ENCODE measurements at regions not wholly inside any gene's neighbourhood (a gene's known extent, or its start where the extent isn't known, plus 50 kb on each side); places are given as distances from the start of the nearest gene placed in this dataset.

GRCh38 chr5:89444088-89444487 lies 561.1 kb upstream of the MEF2C start:
- DNase-seq: peak in 1 of 2 experiments; percentile 6

- no peak for DNase-seq
These were observed 560.5 kb upstream of the MEF2C start for GRCh38 chr5:89443508-89443907.

GRCh38 chr5:89441965-89442364 lies 559.0 kb upstream of the MEF2C start:
- no peak for DNase-seq

- no peak for DNase-seq
These were observed 557.7 kb upstream of the MEF2C start for GRCh38 chr5:89440670-89441069.

GRCh38 chr5:89437450-89438435 lies 554.8 kb upstream of the MEF2C start:
- DNase-seq: no peak

GRCh38 chr5:89436464-89436863 lies 553.5 kb upstream of the MEF2C start:
- DNase-seq: no peak

GRCh38 chr5:89435347-89435746 lies 552.4 kb upstream of the MEF2C start:
- DNase-seq: no peak

- no peak for DNase-seq
These were observed 545.6 kb upstream of the MEF2C start for GRCh38 chr5:89428624-89429023.

- no peak for DNase-seq
These were observed 542.1 kb upstream of the MEF2C start for GRCh38 chr5:89425062-89425461.

GRCh38 chr5:89421035-89421434 lies 538.1 kb upstream of the MEF2C start:
- DNase-seq: peak; percentile 30 to 50

GRCh38 chr5:89418407-89419085 lies 535.6 kb upstream of the MEF2C start:
- no peak for DNase-seq

- DNase-seq: no peak
These were observed 535.0 kb upstream of the MEF2C start for GRCh38 chr5:89417990-89418389.

- no peak for DNase-seq
These were observed 534.5 kb upstream of the MEF2C start for GRCh38 chr5:89417515-89417914.

- DNase-seq: no peak
These were observed 528.9 kb upstream of the MEF2C start for GRCh38 chr5:89411891-89412290.

- DNase-seq: no peak
These were observed 524.1 kb upstream of the MEF2C start for GRCh38 chr5:89407054-89407453.

- no peak for DNase-seq
These were observed 518.7 kb upstream of the MEF2C start for GRCh38 chr5:89401659-89402058.

GRCh38 chr5:89401012-89401411 lies 518.0 kb upstream of the MEF2C start:
- no peak for DNase-seq

GRCh38 chr5:89399548-89399947 lies 516.6 kb upstream of the MEF2C start:
- peak; percentile 20 to 55 for DNase-seq

GRCh38 chr5:89397096-89397495 lies 514.1 kb upstream of the MEF2C start:
- DNase-seq: peak; percentile 81

GRCh38 chr5:89396278-89396954 lies 513.4 kb upstream of the MEF2C start:
- peak; percentile 98 to 99 for DNase-seq

GRCh38 chr5:89395111-89395510 lies 512.1 kb upstream of the MEF2C start:
- DNase-seq: peak; percentile 27 to 30

GRCh38 chr5:89388872-89389271 lies 505.9 kb upstream of the MEF2C start:
- no peak for DNase-seq

- no peak for DNase-seq
These were observed 501.4 kb upstream of the MEF2C start for GRCh38 chr5:89384391-89384790.

Data from Kasumi-1 (cell line).